Loucy (cell line): ENCODE measurements at regions not wholly inside any gene's neighbourhood (a gene's known extent, or its start where the extent isn't known, plus 50 kb on each side); places are given as distances from the start of the nearest gene placed in this dataset.
"Not testable (repeated sequence)": the region's sequence is repeated elsewhere in the genome, so short reads cannot be mapped to it uniquely, and the experiment has no call there.

ENCODE experiments used
- H2AFZ ChIP-seq: fragments of 200-600 bp; sonication (generic); 2 replicates; pipeline ENCODE4 v1.6.0; 2016; ENCODE audit warnings: antibody characterized with exemption, mild to moderate bottlenecking, low read length, moderate library complexity
- H3F3A ChIP-seq: fragments of 200-600 bp; 2 replicates; pipeline ENCODE4 v1.6.0; 2016; ENCODE audit warnings: antibody characterized with exemption, low read depth, mild to moderate bottlenecking
- H3K27me3 ChIP-seq: fragments of 200-600 bp; sonication (generic); 2 replicates; pipeline ENCODE4 v1.6.1; 2014; ENCODE audit warnings: low read length, mild to moderate bottlenecking; ENCODE audit not compliant: insufficient read depth, poor library complexity, severe bottlenecking
- H3K36me3 ChIP-seq: fragments of 200-600 bp; sonication (generic); 2 replicates; pipeline ENCODE4 v1.6.1; 2016; ENCODE audit warnings: low read length; ENCODE audit not compliant: insufficient read depth
- H3K4me1 ChIP-seq: fragments of 200-600 bp; sonication (generic); 2 replicates; pipeline ENCODE4 v1.5.1; 2014; ENCODE audit warnings: low read length, mild to moderate bottlenecking; ENCODE audit not compliant: insufficient read depth, poor library complexity, severe bottlenecking
- H3K4me2 ChIP-seq: fragments of 200-600 bp; sonication (generic); 2 replicates; pipeline ENCODE4 v1.6.0; 2014; ENCODE audit warnings: antibody characterized with exemption, low read length, low read depth, mild to moderate bottlenecking; ENCODE audit not compliant: poor library complexity, severe bottlenecking
- H3K4me3 ChIP-seq: fragments of 200-600 bp; sonication (generic); 2 replicates; pipeline ENCODE4 v1.5.1; 2014; ENCODE audit warnings: low read length, mild to moderate bottlenecking, mixed read lengths; ENCODE audit not compliant: poor library complexity, severe bottlenecking
- H3K79me2 ChIP-seq: fragments of 200-600 bp; sonication (generic); 2 replicates; pipeline ENCODE4 v1.6.1; 2014; ENCODE audit warnings: low read length; ENCODE audit not compliant: insufficient read depth
- H3K9ac ChIP-seq: fragments of 200-600 bp; sonication (generic); 2 replicates; pipeline ENCODE4 v1.6.0; 2014; ENCODE audit warnings: mild to moderate bottlenecking, low read depth, low read length, moderate library complexity; ENCODE audit not compliant: poor library complexity, severe bottlenecking
- H3K9me2 ChIP-seq: fragments of 200-600 bp; sonication (generic); replicated peaks from 2 replicates; pipeline ENCODE4 v1.6.1; 2016; ENCODE audit warnings: low read depth, low read length, mixed read lengths
- H3K9me3 ChIP-seq: fragments of 200-600 bp; sonication (generic); 2 replicates; pipeline ENCODE4 v1.6.1; 2014; ENCODE audit warnings: mild to moderate bottlenecking, antibody characterized with exemption, low read length, low read depth; ENCODE audit not compliant: insufficient read depth
- H4K20me1 ChIP-seq: fragments of 200-600 bp; sonication (generic); 2 replicates; pipeline ENCODE4 v1.6.0; 2014; ENCODE audit warnings: antibody characterized with exemption, low read length, mild to moderate bottlenecking; ENCODE audit not compliant: insufficient read depth, poor library complexity, severe bottlenecking
- EZH2phosphoT487 ChIP-seq: fragments of 200-600 bp; IDR thresholded peaks from 2 replicates; pipeline ENCODE4 v1.6.1; 2018; ENCODE audit warnings: antibody characterized with exemption, mild to moderate bottlenecking, moderate library complexity, borderline replicate concordance
- TF ChIP-seq, protein P1 (sequence below): fragments of 200-600 bp; sonication (generic); conservative IDR thresholded peaks from 2 replicates; pipeline ENCODE4 v1.5.1; 2014; ENCODE audit warnings: mild to moderate bottlenecking, antibody characterized with exemption, low read length

GRCh38 chr4:99736846-99737245 is 79.2 kb upstream of the C4orf54 start:
- Histone ChIP-seq H3K27me3 (no peaks in the 10 kb centered on the region), H3K9ac (no peak overlapping the region), H3K4me2 (no peak overlapping the region), H3K9me2 (no peaks in the 10 kb centered on the region), H4K20me1 (no peaks in the 10 kb centered on the region), H3K4me1 (no peaks in the 10 kb centered on the region), H3F3A (no peaks in the 10 kb centered on the region), H3K79me2 (no peaks in the 10 kb centered on the region), H3K4me3 (no peak overlapping the region), H3K9me3 (no peaks in the 10 kb centered on the region), H3K36me3 (no peaks in the 10 kb centered on the region), H2AFZ (no peak overlapping the region)
- TF ChIP-seq, protein P1, sequence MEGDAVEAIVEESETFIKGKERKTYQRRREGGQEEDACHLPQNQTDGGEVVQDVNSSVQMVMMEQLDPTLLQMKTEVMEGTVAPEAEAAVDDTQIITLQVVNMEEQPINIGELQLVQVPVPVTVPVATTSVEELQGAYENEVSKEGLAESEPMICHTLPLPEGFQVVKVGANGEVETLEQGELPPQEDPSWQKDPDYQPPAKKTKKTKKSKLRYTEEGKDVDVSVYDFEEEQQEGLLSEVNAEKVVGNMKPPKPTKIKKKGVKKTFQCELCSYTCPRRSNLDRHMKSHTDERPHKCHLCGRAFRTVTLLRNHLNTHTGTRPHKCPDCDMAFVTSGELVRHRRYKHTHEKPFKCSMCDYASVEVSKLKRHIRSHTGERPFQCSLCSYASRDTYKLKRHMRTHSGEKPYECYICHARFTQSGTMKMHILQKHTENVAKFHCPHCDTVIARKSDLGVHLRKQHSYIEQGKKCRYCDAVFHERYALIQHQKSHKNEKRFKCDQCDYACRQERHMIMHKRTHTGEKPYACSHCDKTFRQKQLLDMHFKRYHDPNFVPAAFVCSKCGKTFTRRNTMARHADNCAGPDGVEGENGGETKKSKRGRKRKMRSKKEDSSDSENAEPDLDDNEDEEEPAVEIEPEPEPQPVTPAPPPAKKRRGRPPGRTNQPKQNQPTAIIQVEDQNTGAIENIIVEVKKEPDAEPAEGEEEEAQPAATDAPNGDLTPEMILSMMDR, result no peak
- no peak for TF ChIP-seq EZH2phosphoT487

- Histone ChIP-seq H2AFZ (no peak overlapping the region), H3K36me3 (no peaks in the 10 kb centered on the region), H3F3A (no peaks in the 10 kb centered on the region), H4K20me1 (no peaks in the 10 kb centered on the region), H3K4me1 (no peaks in the 10 kb centered on the region), H3K79me2 (no peaks in the 10 kb centered on the region), H3K9me2 (no peaks in the 10 kb centered on the region), H3K9ac (no peak overlapping the region), H3K27me3 (no peaks in the 10 kb centered on the region), H3K9me3 (no peaks in the 10 kb centered on the region), H3K4me3 (no peak overlapping the region), H3K4me2 (no peak overlapping the region)
- TF ChIP-seq EZH2phosphoT487, result no peak
- TF ChIP-seq, protein P1, result no peak
These were observed 78.2 kb upstream of the C4orf54 start for GRCh38 chr4:99735822-99736221.

GRCh38 chr4:99734583-99735322 is 77.1 kb upstream of the C4orf54 start:
- TF ChIP-seq, protein P1, result no peak
- TF ChIP-seq EZH2phosphoT487, result no peak
- no peak overlapping the region for H2AFZ ChIP-seq
- H3F3A ChIP-seq, result no peaks in the 10 kb centered on the region
- H3K9ac ChIP-seq, result no peak overlapping the region
- no peaks in the 10 kb centered on the region for H3K27me3 ChIP-seq
- no peaks in the 10 kb centered on the region for H3K9me2 ChIP-seq
- H4K20me1 ChIP-seq, result no peaks in the 10 kb centered on the region
- H3K4me1 ChIP-seq, result no peaks in the 10 kb centered on the region
- no peak overlapping the region for H3K4me2 ChIP-seq
- H3K9me3 ChIP-seq, result no peaks in the 10 kb centered on the region
- no peak overlapping the region for H3K4me3 ChIP-seq
- H3K79me2 ChIP-seq, result no peaks in the 10 kb centered on the region
- no peaks in the 10 kb centered on the region for H3K36me3 ChIP-seq

GRCh38 chr4:99733455-99733854 is 75.8 kb upstream of the C4orf54 start:
- H3F3A ChIP-seq, H3K79me2 ChIP-seq, H3K4me1 ChIP-seq, H4K20me1 ChIP-seq, H3K9me2 ChIP-seq, H2AFZ ChIP-seq, H3K4me2 ChIP-seq, H3K9ac ChIP-seq, H3K4me3 ChIP-seq, H3K9me3 ChIP-seq, H3K27me3 ChIP-seq, H3K36me3 ChIP-seq: not testable (repeated sequence)
